ENCODE measurements at regions not wholly inside any gene's neighbourhood (a gene's known extent, or its start where the extent isn't known, plus 50 kb on each side); places are given as distances from the start of the nearest gene placed in this dataset.

DNA sequence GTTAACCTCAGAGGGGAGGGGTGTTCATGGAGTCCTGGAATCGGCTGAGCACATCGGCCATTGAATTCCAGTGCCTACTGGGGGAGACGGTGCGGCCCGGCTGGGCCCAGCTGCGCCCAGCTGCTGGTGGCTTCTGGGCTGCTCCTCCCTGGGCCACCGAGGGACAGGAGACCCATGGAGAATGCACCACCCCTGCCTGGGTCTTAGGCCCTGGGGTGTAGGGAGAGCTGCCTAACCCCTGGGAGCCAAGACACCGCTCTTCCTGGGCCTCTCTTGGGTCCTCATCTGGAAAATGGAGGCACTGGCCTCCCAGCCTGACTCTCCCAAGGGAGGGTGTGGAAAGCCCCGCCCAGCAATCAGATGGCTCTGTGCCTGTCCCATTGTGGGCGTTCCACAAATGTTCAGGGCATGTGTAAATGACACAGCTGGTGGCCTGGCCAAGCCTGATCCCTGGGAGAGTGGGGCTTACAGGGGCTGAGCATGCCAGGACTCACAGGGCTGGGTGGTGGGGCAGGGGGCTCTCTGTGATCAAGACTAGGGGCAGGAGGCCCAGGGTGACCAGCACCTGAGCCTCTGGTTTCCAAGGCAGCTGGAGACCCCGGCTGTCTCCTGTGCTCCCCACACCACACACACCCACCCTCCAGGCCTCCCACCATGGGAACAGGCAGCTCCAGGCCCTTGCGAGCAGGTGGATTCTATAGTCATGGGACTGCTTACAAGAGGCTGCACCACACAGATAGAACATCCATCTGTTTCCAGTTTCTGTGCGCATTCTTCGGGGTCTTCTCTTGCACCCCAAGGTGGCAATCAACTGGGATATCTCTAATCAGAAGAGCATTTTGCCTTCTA lies 150.9 kb downstream of the URI1 start:
- ChIA-PET POLR2A (ENCODE audit: low non-redundant PET) (no interaction called here), CTCF (interaction anchor here (0.6 kb wide), 1 partner anchor 574 kb away, joined by 3 read pairs; no protein-coding TSS in a partner anchor)
- H3K4me3 ChIP-seq (ENCODE audit: low read depth, low read length, poor library complexity, severe bottlenecking), result no peak overlapping the region
- no peaks in the 10 kb centered on the region for H3K9me3 ChIP-seq (ENCODE audit: low read depth, low read length, poor library complexity, severe bottlenecking)
- H3K27me3 ChIP-seq (replicated peaks; ENCODE audit: insufficient read depth, low read depth, low read length, poor library complexity), result no peaks in the 10 kb centered on the region
- H3K4me1 ChIP-seq (ENCODE audit: insufficient read depth, low read length, poor library complexity, severe bottlenecking), result no peaks in the 10 kb centered on the region
- H3K36me3 ChIP-seq (ENCODE audit: insufficient read depth, low read length, poor library complexity, severe bottlenecking), result no peaks in the 10 kb centered on the region
- DNase-seq (ENCODE audit: low spot score), result peak; percentile 31
- no peak for TF ChIP-seq EZH2 (IDR thresholded peaks at IDR 0.05; ENCODE audit: borderline replicate concordance, low read depth, low read length, poor library complexity, severe bottlenecking)
- no peak overlapping the region for H3K27ac ChIP-seq (ENCODE audit: low read depth, low read length, poor library complexity, severe bottlenecking)
- BruUV-seq (replicated peaks), result no TSS peak
- intact Hi-C loops (cut with micrococcal nuclease; ENCODE audit: unreplicated experiment), result no loop called here

DNA sequence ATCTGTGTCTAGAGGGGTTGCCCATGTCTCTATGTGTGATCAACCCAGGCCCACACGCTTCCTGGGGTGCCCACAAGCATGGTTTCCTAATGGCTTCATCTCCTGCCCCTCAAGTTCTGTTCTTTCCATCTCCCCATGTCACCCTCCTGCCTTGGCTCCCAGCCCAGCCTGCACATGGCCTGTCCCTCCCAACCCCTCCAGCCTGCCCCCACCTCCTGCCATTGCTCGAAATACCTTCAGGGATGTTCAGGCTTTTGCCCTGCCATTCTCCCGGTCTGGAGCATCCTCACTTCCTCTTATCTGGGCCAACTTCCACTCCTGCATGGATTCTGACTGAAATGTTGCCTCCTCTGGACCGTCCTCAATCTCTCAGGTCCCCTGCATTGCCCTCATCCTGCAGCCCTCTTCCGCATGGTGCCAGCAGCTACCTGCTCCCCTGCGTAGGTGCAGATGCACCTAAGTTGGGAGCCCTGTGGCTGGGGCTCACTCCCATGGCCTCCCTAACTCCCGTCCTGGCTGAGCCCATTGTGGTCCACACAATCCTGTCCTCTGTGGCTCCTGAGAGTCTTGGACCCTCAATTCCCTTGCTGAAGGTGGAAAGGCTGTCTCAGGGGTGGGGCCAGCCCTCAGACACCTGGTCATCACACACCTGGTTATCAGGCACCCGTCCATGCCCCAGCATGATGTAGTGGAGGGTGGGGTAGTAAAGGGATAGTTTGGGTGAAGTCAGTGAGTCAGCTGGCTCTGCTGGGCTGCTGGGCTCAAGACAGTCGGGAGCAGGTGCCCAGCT lies 152.1 kb downstream of the URI1 start:
- H3K4me3 ChIP-seq (ENCODE audit: low read depth, low read length, poor library complexity, severe bottlenecking), result no peak overlapping the region
- no peak overlapping the region for H3K27ac ChIP-seq (ENCODE audit: low read depth, low read length, poor library complexity, severe bottlenecking)
- no TSS peak for BruUV-seq (replicated peaks)
- intact Hi-C loops (cut with micrococcal nuclease; ENCODE audit: unreplicated experiment), result no loop called here
- CTCF ChIA-PET, result no interaction called here
- POLR2A ChIA-PET (ENCODE audit: low non-redundant PET), result no interaction called here
- no peaks in the 10 kb centered on the region for H3K27me3 ChIP-seq (replicated peaks; ENCODE audit: insufficient read depth, low read depth, low read length, poor library complexity)
- DNase-seq (ENCODE audit: low spot score), result no peak
- H3K9me3 ChIP-seq (ENCODE audit: low read depth, low read length, poor library complexity, severe bottlenecking), result no peaks in the 10 kb centered on the region
- no peaks in the 10 kb centered on the region for H3K36me3 ChIP-seq (ENCODE audit: insufficient read depth, low read length, poor library complexity, severe bottlenecking)
- no peak for TF ChIP-seq EZH2 (IDR thresholded peaks at IDR 0.05; ENCODE audit: borderline replicate concordance, low read depth, low read length, poor library complexity, severe bottlenecking)
- H3K4me1 ChIP-seq (ENCODE audit: insufficient read depth, low read length, poor library complexity, severe bottlenecking), result no peaks in the 10 kb centered on the region

DNA sequence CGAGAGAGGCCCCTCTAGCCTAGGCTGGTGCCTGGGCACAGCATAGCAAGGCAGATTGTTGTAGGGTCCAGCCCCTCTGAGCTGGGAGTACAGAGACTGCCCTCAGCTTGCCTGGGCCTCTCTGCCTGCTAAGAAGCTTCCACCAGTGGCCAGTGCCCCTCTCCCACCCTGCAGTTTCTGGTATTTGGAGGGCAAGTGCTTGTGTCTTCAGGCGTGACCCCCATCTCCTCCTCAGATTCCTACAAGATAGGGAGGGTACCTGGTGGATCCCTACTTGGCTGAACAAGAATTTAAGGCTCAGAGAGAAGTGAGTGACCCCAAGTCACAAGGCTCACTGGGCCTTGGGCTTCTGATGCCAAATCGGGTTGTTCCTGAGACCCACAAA lies 152.7 kb downstream of the URI1 start:
- POLR2A ChIA-PET (ENCODE audit: low non-redundant PET), result no interaction called here
- Histone ChIP-seq H3K27me3 (replicated peaks; ENCODE audit: insufficient read depth, low read depth, low read length, poor library complexity) (no peaks in the 10 kb centered on the region), H3K9me3 (ENCODE audit: low read depth, low read length, poor library complexity, severe bottlenecking) (no peaks in the 10 kb centered on the region), H3K27ac (ENCODE audit: low read depth, low read length, poor library complexity, severe bottlenecking) (no peak overlapping the region), H3K36me3 (ENCODE audit: insufficient read depth, low read length, poor library complexity, severe bottlenecking) (no peaks in the 10 kb centered on the region), H3K4me1 (ENCODE audit: insufficient read depth, low read length, poor library complexity, severe bottlenecking) (no peaks in the 10 kb centered on the region), H3K4me3 (ENCODE audit: low read depth, low read length, poor library complexity, severe bottlenecking) (no peak overlapping the region)
- intact Hi-C loops (cut with micrococcal nuclease; ENCODE audit: unreplicated experiment), result no loop called here
- DNase-seq (ENCODE audit: low spot score), result no peak
- no TSS peak for BruUV-seq (replicated peaks)
- CTCF ChIA-PET, result no interaction called here
- TF ChIP-seq, protein P1, sequence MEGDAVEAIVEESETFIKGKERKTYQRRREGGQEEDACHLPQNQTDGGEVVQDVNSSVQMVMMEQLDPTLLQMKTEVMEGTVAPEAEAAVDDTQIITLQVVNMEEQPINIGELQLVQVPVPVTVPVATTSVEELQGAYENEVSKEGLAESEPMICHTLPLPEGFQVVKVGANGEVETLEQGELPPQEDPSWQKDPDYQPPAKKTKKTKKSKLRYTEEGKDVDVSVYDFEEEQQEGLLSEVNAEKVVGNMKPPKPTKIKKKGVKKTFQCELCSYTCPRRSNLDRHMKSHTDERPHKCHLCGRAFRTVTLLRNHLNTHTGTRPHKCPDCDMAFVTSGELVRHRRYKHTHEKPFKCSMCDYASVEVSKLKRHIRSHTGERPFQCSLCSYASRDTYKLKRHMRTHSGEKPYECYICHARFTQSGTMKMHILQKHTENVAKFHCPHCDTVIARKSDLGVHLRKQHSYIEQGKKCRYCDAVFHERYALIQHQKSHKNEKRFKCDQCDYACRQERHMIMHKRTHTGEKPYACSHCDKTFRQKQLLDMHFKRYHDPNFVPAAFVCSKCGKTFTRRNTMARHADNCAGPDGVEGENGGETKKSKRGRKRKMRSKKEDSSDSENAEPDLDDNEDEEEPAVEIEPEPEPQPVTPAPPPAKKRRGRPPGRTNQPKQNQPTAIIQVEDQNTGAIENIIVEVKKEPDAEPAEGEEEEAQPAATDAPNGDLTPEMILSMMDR (conservative IDR thresholded peaks at IDR 0.05; ENCODE audit: low read depth, low read length), result no peak
- TF ChIP-seq EZH2 (IDR thresholded peaks at IDR 0.05; ENCODE audit: borderline replicate concordance, low read depth, low read length, poor library complexity, severe bottlenecking), result no peak

DNA sequence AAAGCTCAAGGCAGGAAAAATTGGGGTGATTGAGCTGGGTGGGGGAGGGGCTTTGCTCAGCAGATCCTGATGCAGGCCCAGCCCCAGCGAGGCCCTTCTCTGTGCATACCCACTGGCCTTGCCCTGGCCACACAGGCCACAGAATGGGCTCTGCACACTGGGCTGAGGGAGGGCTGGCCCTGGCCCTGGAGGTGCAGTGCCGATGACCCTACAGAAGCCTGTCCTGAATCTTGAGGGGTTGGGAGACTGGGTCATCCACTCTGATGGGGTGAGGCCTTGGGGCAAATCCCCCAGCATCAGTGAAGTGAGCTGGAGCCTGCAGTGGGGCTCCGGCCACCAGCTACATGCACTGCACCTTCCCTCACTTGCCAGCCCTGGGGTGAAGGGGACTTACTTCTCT lies 153.1 kb downstream of the URI1 start:
- no peaks in the 10 kb centered on the region for H3K27me3 ChIP-seq (replicated peaks; ENCODE audit: insufficient read depth, low read depth, low read length, poor library complexity)
- TF ChIP-seq, protein P1 (conservative IDR thresholded peaks at IDR 0.05; ENCODE audit: low read depth, low read length), result no peak
- TF ChIP-seq EZH2 (IDR thresholded peaks at IDR 0.05; ENCODE audit: borderline replicate concordance, low read depth, low read length, poor library complexity, severe bottlenecking), result no peak
- no peaks in the 10 kb centered on the region for H3K4me1 ChIP-seq (ENCODE audit: insufficient read depth, low read length, poor library complexity, severe bottlenecking)
- no peaks in the 10 kb centered on the region for H3K9me3 ChIP-seq (ENCODE audit: low read depth, low read length, poor library complexity, severe bottlenecking)
- H3K4me3 ChIP-seq (ENCODE audit: low read depth, low read length, poor library complexity, severe bottlenecking), result no peak overlapping the region
- BruUV-seq (replicated peaks), result no TSS peak
- no peaks in the 10 kb centered on the region for H3K36me3 ChIP-seq (ENCODE audit: insufficient read depth, low read length, poor library complexity, severe bottlenecking)
- ChIA-PET POLR2A (ENCODE audit: low non-redundant PET) (no interaction called here), CTCF (no interaction called here)
- intact Hi-C loops (cut with micrococcal nuclease; ENCODE audit: unreplicated experiment), result no loop called here
- H3K27ac ChIP-seq (ENCODE audit: low read depth, low read length, poor library complexity, severe bottlenecking), result no peak overlapping the region
- DNase-seq (ENCODE audit: low spot score), result no peak
